Neural cell (in vitro differentiated cells): ENCODE measurements at regions not wholly inside any gene's neighbourhood (a gene's known extent, or its start where the extent isn't known, plus 50 kb on each side); places are given as distances from the start of the nearest gene placed in this dataset.

Experiments used
- H2AFZ ChIP-seq: fragments of 200-600, 300-800 bp; sonication (generic), shearing (Covaris generic); 2 replicates; pipeline ENCODE4 v1.6.0; 2014; ENCODE audit warnings: low read depth, mild to moderate bottlenecking, antibody characterized with exemption, low read length, moderate library complexity
- H3F3A ChIP-seq: fragments of 200-600 bp; shearing (Covaris generic); 2 replicates; pipeline ENCODE4 v1.6.1; 2016; ENCODE audit warnings: mild to moderate bottlenecking, moderate library complexity, mixed read lengths, antibody characterized with exemption, low read length; ENCODE audit not compliant: insufficient read depth, poor library complexity, severe bottlenecking
- H3K27ac ChIP-seq: fragments of 200-600, 300-800 bp; sonication (generic), shearing (Covaris generic); 2 replicates; pipeline ENCODE4 v1.5.1; 2014; ENCODE audit warnings: mild to moderate bottlenecking, low read length, moderate library complexity
- H3K27me3 ChIP-seq: fragments of 300-800, 200-600 bp; sonication (generic), shearing (Covaris generic); 2 replicates; pipeline ENCODE4 v1.6.0; 2014; ENCODE audit warnings: mild to moderate bottlenecking, low read depth, low read length, moderate library complexity; ENCODE audit not compliant: insufficient read depth
- H3K36me3 ChIP-seq: fragments of 300-800, 200-600 bp; sonication (generic), shearing (Covaris generic); 2 replicates; pipeline ENCODE4 v1.5.1; 2014; ENCODE audit warnings: mild to moderate bottlenecking, antibody characterized with exemption, low read length, moderate library complexity; ENCODE audit not compliant: insufficient read depth
- H3K4me2 ChIP-seq: fragments of 300-800, 200-600 bp; sonication (generic), shearing (Covaris generic); 2 replicates; pipeline ENCODE4 v1.6.0; 2014; ENCODE audit warnings: mild to moderate bottlenecking, low read length
- H3K4me3 ChIP-seq: fragments of 300-800, 200-600 bp; sonication (generic), shearing (Covaris generic); 2 replicates; pipeline ENCODE4 v1.5.1; 2014; ENCODE audit warnings: mild to moderate bottlenecking, low read length, moderate library complexity
- H3K79me2 ChIP-seq: fragments of 200-600 bp; shearing (Covaris generic); replicated peaks from 2 replicates; pipeline ENCODE4 v1.6.0; 2014; ENCODE audit warnings: mild to moderate bottlenecking, low read length, moderate library complexity; ENCODE audit not compliant: insufficient read depth
- H3K9ac ChIP-seq: fragments of 300-800, 200-600 bp; sonication (generic), shearing (Covaris generic); 2 replicates; pipeline ENCODE4 v1.6.1; 2016; ENCODE audit warnings: mild to moderate bottlenecking, low read length, mixed read lengths
- H3K9me2 ChIP-seq: fragments of 200-600 bp; shearing (Covaris generic); 2 replicates; pipeline ENCODE4 v1.6.1; 2016; ENCODE audit warnings: mild to moderate bottlenecking, low read length, mixed read lengths; ENCODE audit not compliant: insufficient read depth
- H3K9me3 ChIP-seq: fragments of 200-600, 300-800 bp; sonication (generic), shearing (Covaris generic); 2 replicates; pipeline ENCODE4 v1.6.1; 2016; ENCODE audit warnings: mild to moderate bottlenecking, mixed run types, low read length, moderate library complexity, mixed read lengths
- H4K20me1 ChIP-seq: fragments of 200-600 bp; shearing (Covaris generic); 2 replicates; pipeline ENCODE4 v1.6.1; 2016; ENCODE audit warnings: mild to moderate bottlenecking, mixed run types; ENCODE audit not compliant: insufficient read depth
- EP300 ChIP-seq: fragments of 450-650 bp; conservative IDR thresholded peaks from 2 replicates; pipeline ENCODE4 v1.6.1; 2014; ENCODE audit warnings: antibody characterized with exemption, mild to moderate bottlenecking, moderate library complexity; ENCODE audit not compliant: poor library complexity, severe bottlenecking
- EZH2 ChIP-seq: fragments of 200-600, 300-800 bp; shearing (Covaris generic), sonication (generic); IDR thresholded peaks from 2 replicates; pipeline ENCODE4 v1.6.1; 2014; ENCODE audit warnings: antibody characterized with exemption, low read length, borderline replicate concordance, mild to moderate bottlenecking; ENCODE audit not compliant: insufficient read depth, poor library complexity, severe bottlenecking
- MXI1 ChIP-seq: fragments of 450-650 bp; conservative IDR thresholded peaks from 2 replicates; pipeline ENCODE4 v1.6.1; 2014; ENCODE audit warnings: antibody characterized with exemption, mild to moderate bottlenecking; ENCODE audit not compliant: poor library complexity, severe bottlenecking
- POLR2AphosphoS5 ChIP-seq: IDR thresholded peaks from 2 replicates; pipeline ENCODE4 v1.6.1; 2012
- RAD21 ChIP-seq: fragments of 450-650 bp; conservative IDR thresholded peaks from 2 replicates; pipeline ENCODE4 v1.6.1; 2014; ENCODE audit warnings: antibody characterized with exemption, mild to moderate bottlenecking, moderate library complexity
- SMC3 ChIP-seq: fragments of 450-650 bp; conservative IDR thresholded peaks from 2 replicates; pipeline ENCODE4 v1.6.1; 2014; ENCODE audit warnings: antibody characterized with exemption, mild to moderate bottlenecking, moderate library complexity; ENCODE audit not compliant: poor library complexity
- TAF1 ChIP-seq: IDR thresholded peaks from 2 replicates; pipeline ENCODE4 v1.6.1; 2012; ENCODE audit warnings: low read depth
- TF ChIP-seq, protein P1 (sequence below): IDR thresholded peaks from 2 replicates; pipeline ENCODE4 v1.6.1; 2012; ENCODE audit warnings: borderline replicate concordance
- TF ChIP-seq, protein P2 (sequence below): fragments of 450-650 bp; IDR thresholded peaks from 2 replicates; pipeline ENCODE4 v1.5.1; 2014; ENCODE audit warnings: antibody characterized with exemption, mild to moderate bottlenecking, moderate library complexity; ENCODE audit not compliant: poor library complexity, severe bottlenecking

DNA sequence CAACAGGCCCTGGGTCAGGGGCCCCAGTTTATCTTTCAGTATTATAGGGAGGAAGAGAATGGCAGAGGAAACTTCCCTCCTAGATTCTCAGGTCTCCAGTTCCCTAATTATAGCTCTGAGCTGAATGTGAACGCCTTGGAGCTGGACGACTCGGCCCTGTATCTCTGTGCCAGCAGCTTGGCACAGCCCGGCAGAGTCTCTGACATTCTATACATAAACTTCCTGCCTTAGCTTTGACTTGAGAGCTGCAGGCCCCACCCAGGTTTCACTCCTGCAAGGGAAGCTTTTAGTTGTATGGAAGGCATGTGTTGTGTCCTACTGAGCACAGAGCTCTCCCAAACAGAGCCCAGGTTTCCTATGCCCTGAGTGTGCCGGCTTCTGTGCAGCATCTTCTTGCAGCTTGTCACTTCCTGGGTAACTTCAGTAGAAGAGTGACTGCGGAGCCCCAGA lies 205.6 kb upstream of the PRSS58 start:
- Histone ChIP-seq H3K36me3 (no peaks in the 10 kb centered on the region), H3K27me3 (no peaks in the 10 kb centered on the region), H3K79me2 (no peaks in the 10 kb centered on the region), H3K9ac (no peak overlapping the region), H4K20me1 (no peaks in the 10 kb centered on the region), H2AFZ (no peak overlapping the region), H3K9me2 (no peaks in the 10 kb centered on the region), H3K9me3 (no peaks in the 10 kb centered on the region), H3K27ac (no peak overlapping the region), H3F3A (no peaks in the 10 kb centered on the region), H3K4me3 (no peak overlapping the region), H3K4me2 (no peak overlapping the region)
- TF ChIP-seq, protein P1, sequence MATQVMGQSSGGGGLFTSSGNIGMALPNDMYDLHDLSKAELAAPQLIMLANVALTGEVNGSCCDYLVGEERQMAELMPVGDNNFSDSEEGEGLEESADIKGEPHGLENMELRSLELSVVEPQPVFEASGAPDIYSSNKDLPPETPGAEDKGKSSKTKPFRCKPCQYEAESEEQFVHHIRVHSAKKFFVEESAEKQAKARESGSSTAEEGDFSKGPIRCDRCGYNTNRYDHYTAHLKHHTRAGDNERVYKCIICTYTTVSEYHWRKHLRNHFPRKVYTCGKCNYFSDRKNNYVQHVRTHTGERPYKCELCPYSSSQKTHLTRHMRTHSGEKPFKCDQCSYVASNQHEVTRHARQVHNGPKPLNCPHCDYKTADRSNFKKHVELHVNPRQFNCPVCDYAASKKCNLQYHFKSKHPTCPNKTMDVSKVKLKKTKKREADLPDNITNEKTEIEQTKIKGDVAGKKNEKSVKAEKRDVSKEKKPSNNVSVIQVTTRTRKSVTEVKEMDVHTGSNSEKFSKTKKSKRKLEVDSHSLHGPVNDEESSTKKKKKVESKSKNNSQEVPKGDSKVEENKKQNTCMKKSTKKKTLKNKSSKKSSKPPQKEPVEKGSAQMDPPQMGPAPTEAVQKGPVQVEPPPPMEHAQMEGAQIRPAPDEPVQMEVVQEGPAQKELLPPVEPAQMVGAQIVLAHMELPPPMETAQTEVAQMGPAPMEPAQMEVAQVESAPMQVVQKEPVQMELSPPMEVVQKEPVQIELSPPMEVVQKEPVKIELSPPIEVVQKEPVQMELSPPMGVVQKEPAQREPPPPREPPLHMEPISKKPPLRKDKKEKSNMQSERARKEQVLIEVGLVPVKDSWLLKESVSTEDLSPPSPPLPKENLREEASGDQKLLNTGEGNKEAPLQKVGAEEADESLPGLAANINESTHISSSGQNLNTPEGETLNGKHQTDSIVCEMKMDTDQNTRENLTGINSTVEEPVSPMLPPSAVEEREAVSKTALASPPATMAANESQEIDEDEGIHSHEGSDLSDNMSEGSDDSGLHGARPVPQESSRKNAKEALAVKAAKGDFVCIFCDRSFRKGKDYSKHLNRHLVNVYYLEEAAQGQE, result no peak
- no peak for TF ChIP-seq EP300
- no peak for TF ChIP-seq POLR2AphosphoS5
- no peak for TF ChIP-seq SMC3
- TF ChIP-seq TAF1, result no peak
- no peak for TF ChIP-seq RAD21
- no peak for TF ChIP-seq MXI1
- TF ChIP-seq EZH2, result no peak
- TF ChIP-seq, protein P2, sequence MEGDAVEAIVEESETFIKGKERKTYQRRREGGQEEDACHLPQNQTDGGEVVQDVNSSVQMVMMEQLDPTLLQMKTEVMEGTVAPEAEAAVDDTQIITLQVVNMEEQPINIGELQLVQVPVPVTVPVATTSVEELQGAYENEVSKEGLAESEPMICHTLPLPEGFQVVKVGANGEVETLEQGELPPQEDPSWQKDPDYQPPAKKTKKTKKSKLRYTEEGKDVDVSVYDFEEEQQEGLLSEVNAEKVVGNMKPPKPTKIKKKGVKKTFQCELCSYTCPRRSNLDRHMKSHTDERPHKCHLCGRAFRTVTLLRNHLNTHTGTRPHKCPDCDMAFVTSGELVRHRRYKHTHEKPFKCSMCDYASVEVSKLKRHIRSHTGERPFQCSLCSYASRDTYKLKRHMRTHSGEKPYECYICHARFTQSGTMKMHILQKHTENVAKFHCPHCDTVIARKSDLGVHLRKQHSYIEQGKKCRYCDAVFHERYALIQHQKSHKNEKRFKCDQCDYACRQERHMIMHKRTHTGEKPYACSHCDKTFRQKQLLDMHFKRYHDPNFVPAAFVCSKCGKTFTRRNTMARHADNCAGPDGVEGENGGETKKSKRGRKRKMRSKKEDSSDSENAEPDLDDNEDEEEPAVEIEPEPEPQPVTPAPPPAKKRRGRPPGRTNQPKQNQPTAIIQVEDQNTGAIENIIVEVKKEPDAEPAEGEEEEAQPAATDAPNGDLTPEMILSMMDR, result no peak

DNA sequence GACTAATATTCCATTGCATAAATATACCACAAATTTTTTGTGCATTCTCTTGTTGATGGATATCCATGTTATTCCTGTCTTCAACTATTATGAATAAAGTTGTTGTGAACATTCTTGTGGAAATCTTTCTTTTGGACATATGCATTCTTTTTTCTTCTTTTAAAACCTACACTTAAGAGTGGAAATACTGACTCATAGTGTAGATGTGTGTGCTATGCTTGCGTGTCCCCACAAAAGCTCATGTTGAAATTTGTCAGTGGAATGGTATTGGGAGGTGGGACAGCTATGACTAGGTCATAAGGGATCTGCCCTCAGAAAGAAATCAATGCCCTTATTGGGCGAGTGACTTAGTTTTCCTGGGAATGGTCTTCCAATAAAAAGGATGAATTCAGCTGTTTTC lies 203.6 kb upstream of the PRSS58 start:
- TF ChIP-seq SMC3, result no peak
- no peak for TF ChIP-seq EP300
- TF ChIP-seq EZH2, result no peak
- TF ChIP-seq RAD21, result no peak
- TF ChIP-seq, protein P2, result no peak
- TF ChIP-seq, protein P1, result no peak
- no peak for TF ChIP-seq MXI1
- no peak for TF ChIP-seq TAF1
- TF ChIP-seq POLR2AphosphoS5, result no peak
- Histone ChIP-seq H3K9me2 (no peaks in the 10 kb centered on the region), H4K20me1 (no peaks in the 10 kb centered on the region), H3K4me2 (no peak overlapping the region), H3K9me3 (no peaks in the 10 kb centered on the region), H2AFZ (no peak overlapping the region), H3F3A (no peaks in the 10 kb centered on the region), H3K4me3 (no peak overlapping the region), H3K9ac (no peak overlapping the region), H3K27ac (no peak overlapping the region), H3K36me3 (no peaks in the 10 kb centered on the region), H3K79me2 (no peaks in the 10 kb centered on the region), H3K27me3 (no peaks in the 10 kb centered on the region)
